Cardiac fibroblast (primary cell): ENCODE measurements at regions not wholly inside any gene's neighbourhood (a gene's known extent, or its start where the extent isn't known, plus 50 kb on each side); places are given as distances from the start of the nearest gene placed in this dataset.

Source experiments
- DNase-seq, 2 donors: peaks; one replicate each; pipeline versions ENCODE4 v3.0.0 to v3.0.0-alpha.2; 2010; ENCODE audit warnings: low read depth in 2 of 2
- H3K4me3 ChIP-seq, 2 donors: replicated peaks in 1 of 2; 1 replicate in 1 of 2; 2 replicates in 1 of 2; pipeline ENCODE4 v1.5.1; 2011; ENCODE audit warnings: low read depth in 2 of 2, low read length in 2 of 2, mild to moderate bottlenecking in 2 of 2, moderate library complexity in 1 of 2
- CTCF ChIP-seq: IDR thresholded peaks from one replicate; pipeline ENCODE4 v1.5.1; 2011; ENCODE audit warnings: low read depth, mild to moderate bottlenecking, low read length, inconsistent platforms

- no peak for TF ChIP-seq CTCF
- H3K4me3 ChIP-seq = no peak overlapping the region
Observed at GRCh38 chr3:24726423-24726822, 231.8 kb upstream of the THRB start.

GRCh38 chr3:24730173-24730572 is 235.5 kb upstream of the THRB start:
- H3K4me3 ChIP-seq = no peak overlapping the region
- no peak for TF ChIP-seq CTCF
- peak in 1 of 2 donors; percentile 2 for DNase-seq

More at GRCh38 chr3:24726423-24726822, 231.8 kb upstream of the THRB start:
- DNase-seq = no peak

GRCh38 chr3:24734019-24734418 is 239.4 kb upstream of the THRB start:
- DNase-seq = no peak
- no peak overlapping the region for H3K4me3 ChIP-seq
- TF ChIP-seq CTCF = no peak

GRCh38 chr3:24736701-24737100 is 242.1 kb upstream of the THRB start:
- DNase-seq = no peak
- TF ChIP-seq CTCF = no peak
- no peak overlapping the region for H3K4me3 ChIP-seq

- H3K4me3 ChIP-seq = no peak overlapping the region
- no peak for DNase-seq
- TF ChIP-seq CTCF = no peak
Observed at GRCh38 chr3:24740326-24740725, 245.7 kb upstream of the THRB start.

GRCh38 chr3:24741506-24741905 is 246.9 kb upstream of the THRB start:
- H3K4me3 ChIP-seq = no peak overlapping the region
- DNase-seq = no peak
- no peak for TF ChIP-seq CTCF

- TF ChIP-seq CTCF = no peak
Observed at GRCh38 chr3:24748520-24748919, 253.9 kb upstream of the THRB start.

More at GRCh38 chr3:24748520-24748919, 253.9 kb upstream of the THRB start:
- no peak overlapping the region for H3K4me3 ChIP-seq
- DNase-seq = no peak
